SK-N-SH (cell line): ENCODE measurements at regions not wholly inside any gene's neighbourhood (a gene's known extent, or its start where the extent isn't known, plus 50 kb on each side); places are given as distances from the start of the nearest gene placed in this dataset.

Experiments used
- CHD2 ChIP-seq: fragments of 150-350 bp; IDR thresholded peaks from 2 replicates; pipeline ENCODE4 v1.6.1; 2018; ENCODE audit warnings: low read length; ENCODE audit not compliant: partially characterized antibody
- CTCF ChIP-seq: fragments of 200-600 bp; sonication (generic); IDR thresholded peaks from 2 replicates; pipeline ENCODE4 v1.6.1; 2017; ENCODE audit warnings: antibody characterized with exemption, mild to moderate bottlenecking, moderate library complexity
- IRF3 ChIP-seq: fragments of 150-350 bp; IDR thresholded peaks from 2 replicates; pipeline ENCODE4 v1.6.1; 2016; ENCODE audit warnings: mild to moderate bottlenecking, low read depth, low read length
- NFIC ChIP-seq: IDR thresholded peaks from 2 replicates; pipeline ENCODE4 v1.4.0; 2012; ENCODE audit warnings: borderline replicate concordance
- POLR2AphosphoS5 ChIP-seq: IDR thresholded peaks from 2 replicates; pipeline ENCODE4 v1.6.1; 2012; ENCODE audit warnings: low read depth, low read length
- RAD21 ChIP-seq: IDR thresholded peaks from 2 replicates; pipeline ENCODE4 v1.6.1; 2012; ENCODE audit warnings: mild to moderate bottlenecking, low read length
- REST ChIP-seq: IDR thresholded peaks from 2 replicates; pipeline ENCODE4 v1.6.1; 2012; ENCODE audit warnings: mild to moderate bottlenecking, low read depth, low read length, moderate library complexity
- TAF1 ChIP-seq: IDR thresholded peaks from 2 replicates; pipeline ENCODE4 v1.6.1; 2012; ENCODE audit warnings: low read depth, mild to moderate bottlenecking, low read length, moderate library complexity, borderline replicate concordance
- TCF12 ChIP-seq: IDR thresholded peaks from 2 replicates; pipeline ENCODE4 v1.4.0; 2012
- USF2 ChIP-seq: fragments of 150-350 bp; IDR thresholded peaks from 2 replicates; pipeline ENCODE4 v1.6.1; 2017; ENCODE audit warnings: antibody characterized with exemption, low read length, low read depth, borderline replicate concordance

- no peak for TF ChIP-seq CTCF
- no peak for TF ChIP-seq TCF12
- TF ChIP-seq IRF3: no peak
- TF ChIP-seq CHD2: no peak
- no peak for TF ChIP-seq TAF1
- no peak for TF ChIP-seq USF2
- no peak for TF ChIP-seq NFIC
- no peak for TF ChIP-seq RAD21
- TF ChIP-seq POLR2AphosphoS5: no peak
- TF ChIP-seq REST: no peak
These were observed 210.5 kb upstream of the SHH start for GRCh38 chr7:156022483-156023459.
